ENCODE measurements at regions not wholly inside any gene's neighbourhood (a gene's known extent, or its start where the extent isn't known, plus 50 kb on each side); places are given as distances from the start of the nearest gene placed in this dataset.

DNA sequence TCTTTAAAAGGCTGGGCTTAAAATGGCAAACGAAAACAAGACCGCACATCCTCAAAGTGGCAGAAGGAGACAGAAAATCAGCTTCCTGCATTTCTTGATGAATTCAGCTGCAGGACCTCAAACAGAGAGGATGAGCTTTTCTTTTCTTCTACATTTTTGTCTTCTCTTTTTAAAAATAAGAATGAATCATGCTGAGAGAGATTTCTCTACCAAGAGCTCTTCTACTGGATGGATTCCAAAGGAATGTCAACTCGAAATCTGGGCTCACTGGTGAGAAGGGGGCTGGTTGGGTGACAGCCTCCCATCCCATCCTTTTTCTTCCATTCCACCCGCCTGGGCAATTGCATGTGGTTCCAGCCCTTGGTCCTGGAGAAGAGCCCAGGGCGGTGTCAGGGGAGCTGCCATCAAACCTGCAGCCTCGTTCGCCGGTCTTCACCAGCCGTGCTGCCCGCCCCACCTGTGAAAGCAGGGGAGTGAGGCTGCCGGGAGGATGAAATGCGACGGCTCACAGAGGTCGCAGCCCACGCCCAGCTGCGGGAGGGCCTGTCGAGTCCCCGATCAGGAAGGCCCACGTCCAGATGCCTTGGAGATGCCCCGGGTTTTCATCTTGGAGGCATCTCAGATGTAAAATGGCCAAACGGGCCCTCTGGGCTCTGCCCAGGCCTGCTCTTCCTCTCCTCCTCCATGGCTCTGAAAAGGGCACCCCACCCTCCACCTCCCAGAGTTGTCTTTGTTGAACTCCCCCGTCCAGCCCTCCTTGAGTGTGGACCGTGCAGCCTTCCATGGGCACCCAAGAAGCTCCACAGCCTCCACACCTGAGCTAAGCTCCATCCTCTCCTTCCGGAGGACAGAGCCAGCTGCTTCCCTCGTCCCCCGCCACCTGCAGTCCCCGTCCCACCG, 121.9 kb downstream of the FOXL1 start:
- FAIRE-seq = no peak
- Histone ChIP-seq H3K27ac (no peak overlapping the region), H3K4me1 (no peaks in the 10 kb centered on the region), H3K4me3 (no peak overlapping the region), H3K4me2 (no peak overlapping the region), H3K9me3 (no peaks in the 10 kb centered on the region)
- no peak for TF ChIP-seq FOSB (CRISPR knock-in tag; IDR thresholded peaks at IDR 0.05)
- TF ChIP-seq NR3C1 (IDR thresholded peaks at IDR 0.05) = no peak
- no peak for TF ChIP-seq ZNF302 (CRISPR knock-in tag; IDR thresholded peaks at IDR 0.05)
- TF ChIP-seq, protein P1, sequence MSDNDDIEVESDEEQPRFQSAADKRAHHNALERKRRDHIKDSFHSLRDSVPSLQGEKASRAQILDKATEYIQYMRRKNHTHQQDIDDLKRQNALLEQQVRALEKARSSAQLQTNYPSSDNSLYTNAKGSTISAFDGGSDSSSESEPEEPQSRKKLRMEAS (IDR thresholded peaks at IDR 0.05) = no peak
- no peak for TF ChIP-seq FOXS1 (CRISPR knock-in tag; IDR thresholded peaks at IDR 0.05)
- TF ChIP-seq POLR2A (IDR thresholded peaks at IDR 0.05; ENCODE audit: low read length) = no peak
- TF ChIP-seq RAD21 (conservative IDR thresholded peaks at IDR 0.05 in 1 of 2, IDR thresholded peaks at IDR 0.05 in 1 of 2) = no peak
- TF ChIP-seq CHD4 (IDR thresholded peaks at IDR 0.05; ENCODE audit: borderline replicate concordance) = no peak
- TF ChIP-seq GATA3 (IDR thresholded peaks at IDR 0.05; ENCODE audit: borderline replicate concordance) = no peak
- no peak for TF ChIP-seq SMC3 (IDR thresholded peaks at IDR 0.05)
- TF ChIP-seq NFE2L2 (conservative IDR thresholded peaks at IDR 0.05; ENCODE audit: low read length) = no peak
- no peak for TF ChIP-seq ZFP36 (IDR thresholded peaks at IDR 0.05; ENCODE audit: borderline replicate concordance, partially characterized antibody)
- TF ChIP-seq HEYL (CRISPR knock-in tag; IDR thresholded peaks at IDR 0.05) = no peak
- no peak for TF ChIP-seq TP53 (CRISPR knock-in tag; IDR thresholded peaks at IDR 0.05)
- ChIA-PET CTCF (interaction anchor here (0.5 to 1.8 kb wide), 7 partner anchors 10 to 578 kb away, joined by 3 to 5 read pairs (median 4); no protein-coding TSS in a partner anchor), POLR2A (no interaction called here)
- no peak for DNase-seq (ENCODE audit: low read depth in 1 of 2, low spot score in 1 of 2)
- 86% methylated on average over 25 of the region's 28 CpGs for WGBS (ENCODE audit: missing lambda C conversion rate)
- ATAC-seq = no peak

DNA sequence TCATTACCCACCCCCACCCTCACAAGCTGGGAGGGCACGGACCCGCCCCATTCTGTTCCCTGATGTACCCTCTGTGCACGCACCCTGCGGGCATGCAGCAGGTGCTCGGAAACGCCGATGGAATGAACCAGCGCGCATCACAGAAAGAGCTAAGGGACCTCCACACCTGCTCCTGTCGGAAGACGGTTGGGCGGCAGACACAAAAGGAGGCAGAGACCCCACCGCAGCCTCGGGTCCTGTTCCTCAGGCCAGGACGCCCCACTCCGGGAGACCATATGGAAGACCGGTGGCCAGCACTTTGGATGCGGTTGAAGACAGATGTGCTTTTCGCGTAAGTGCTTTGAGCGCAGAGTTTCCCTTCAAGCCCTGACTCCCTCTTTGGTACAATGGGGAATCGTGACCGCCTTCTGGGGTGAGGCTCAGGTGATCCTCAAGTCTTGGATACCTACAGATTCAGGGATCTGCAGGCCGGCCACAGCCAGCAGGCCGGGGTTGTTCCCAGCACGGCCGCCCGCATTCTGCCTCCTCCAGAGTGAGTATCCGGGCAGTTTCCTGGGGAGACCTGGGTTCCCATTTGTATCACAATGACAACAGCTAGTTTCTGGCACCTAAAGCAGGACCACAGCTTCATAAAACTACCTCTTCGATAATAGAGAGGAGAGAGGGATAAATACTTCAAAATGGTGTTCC, 123.1 kb downstream of the FOXL1 start:
- TF ChIP-seq GATA3 (IDR thresholded peaks at IDR 0.05; ENCODE audit: borderline replicate concordance) (no peak), EP300 (IDR thresholded peaks at IDR 0.05) (no peak), CHD2 (IDR thresholded peaks at IDR 0.05; ENCODE audit: low read length, partially characterized antibody) (no peak), NFE2L2 (conservative IDR thresholded peaks at IDR 0.05; ENCODE audit: low read length) (no peak), RNF2 (IDR thresholded peaks at IDR 0.05; ENCODE audit: borderline replicate concordance, low read depth) (no peak), JUN (IDR thresholded peaks at IDR 0.05) (no peak), KDM1A (IDR thresholded peaks at IDR 0.05; ENCODE audit: low read depth) (no peak), RFX5 (IDR thresholded peaks at IDR 0.05) (no peak), MAZ (IDR thresholded peaks at IDR 0.05; ENCODE audit: borderline replicate concordance, low read depth, low read length) (no peak), CBX8 (IDR thresholded peaks at IDR 0.05) (no peak), CHD4 (IDR thresholded peaks at IDR 0.05; ENCODE audit: borderline replicate concordance) (no peak), RCOR1 (IDR thresholded peaks at IDR 0.05; ENCODE audit: low read depth, low read length) (no peak)
- TF ChIP-seq, protein P1 (IDR thresholded peaks at IDR 0.05) = no peak
- TF ChIP-seq, protein P2, sequence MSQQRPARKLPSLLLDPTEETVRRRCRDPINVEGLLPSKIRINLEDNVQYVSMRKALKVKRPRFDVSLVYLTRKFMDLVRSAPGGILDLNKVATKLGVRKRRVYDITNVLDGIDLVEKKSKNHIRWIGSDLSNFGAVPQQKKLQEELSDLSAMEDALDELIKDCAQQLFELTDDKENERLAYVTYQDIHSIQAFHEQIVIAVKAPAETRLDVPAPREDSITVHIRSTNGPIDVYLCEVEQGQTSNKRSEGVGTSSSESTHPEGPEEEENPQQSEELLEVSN (IDR thresholded peaks at IDR 0.05; ENCODE audit: borderline replicate concordance, low read depth) = no peak
- H3K4me2 ChIP-seq = no peak overlapping the region
- H3K4me3 ChIP-seq = no peak overlapping the region
- no peaks in the 10 kb centered on the region for H3K9me3 ChIP-seq
- CTCF ChIA-PET = interaction anchor here (0.7 to 1.1 kb wide), 2 partner anchors 12 to 16 kb away, joined by 3 read pairs; no protein-coding TSS in a partner anchor
- no peak for DNase-seq (ENCODE audit: low read depth in 1 of 2, low spot score in 1 of 2)
- H3K27ac ChIP-seq = no peak overlapping the region
- 90% methylated on average over 27 of the region's 30 CpGs for WGBS (ENCODE audit: missing lambda C conversion rate)
- POLR2A ChIA-PET = no interaction called here
- FAIRE-seq = no peak
- ATAC-seq = no peak
- no peaks in the 10 kb centered on the region for H3K4me1 ChIP-seq

All from A549 (cell line).